ENCODE measurements at regions not wholly inside any gene's neighbourhood (a gene's known extent, or its start where the extent isn't known, plus 50 kb on each side); places are given as distances from the start of the nearest gene placed in this dataset.

GRCh38 chr1:17941431-17942189 is 166.0 kb upstream of the IGSF21 start:
- TF ChIP-seq ZFP3 (CRISPR knock-in tag; IDR thresholded peaks at IDR 0.05) (no peak), ISL1 (CRISPR knock-in tag; IDR thresholded peaks at IDR 0.05) (no peak), GLIS3 (CRISPR knock-in tag; IDR thresholded peaks at IDR 0.05) (no peak), CREB5 (CRISPR knock-in tag; IDR thresholded peaks at IDR 0.05; ENCODE audit: low read depth) (no peak), CSRNP3 (CRISPR knock-in tag; IDR thresholded peaks at IDR 0.05) (no peak), ESRRG (CRISPR knock-in tag; IDR thresholded peaks at IDR 0.05) (no peak), ZFP30 (CRISPR knock-in tag; IDR thresholded peaks at IDR 0.05) (no peak), PPARA (CRISPR knock-in tag; IDR thresholded peaks at IDR 0.05; ENCODE audit: borderline replicate concordance) (no peak), OSR1 (CRISPR knock-in tag; IDR thresholded peaks at IDR 0.05) (no peak), RARB (CRISPR knock-in tag; IDR thresholded peaks at IDR 0.05) (no peak), CSDC2 (CRISPR knock-in tag; IDR thresholded peaks at IDR 0.05) (no peak), ZC3H10 (CRISPR knock-in tag; IDR thresholded peaks at IDR 0.05) (no peak), TSHZ2 (CRISPR knock-in tag; IDR thresholded peaks at IDR 0.05) (no peak), ZNF70 (CRISPR knock-in tag; IDR thresholded peaks at IDR 0.05) (no peak), POU6F1 (CRISPR knock-in tag; IDR thresholded peaks at IDR 0.05; ENCODE audit: borderline replicate concordance, low read depth) (no peak), ARNTL (CRISPR knock-in tag; IDR thresholded peaks at IDR 0.05; ENCODE audit: borderline replicate concordance, low read depth) (no peak)
- no peak for ATAC-seq

- TF ChIP-seq ZFP30 (CRISPR knock-in tag; IDR thresholded peaks at IDR 0.05) (no peak), TOX (CRISPR knock-in tag; IDR thresholded peaks at IDR 0.05; ENCODE audit: borderline replicate concordance) (no peak)
- ATAC-seq = no peak
These were observed 164.1 kb upstream of the IGSF21 start for GRCh38 chr1:17943506-17943905.

- TF ChIP-seq BACH2 (CRISPR knock-in tag; IDR thresholded peaks at IDR 0.05; ENCODE audit: borderline replicate concordance) (no peak), TOX (CRISPR knock-in tag; IDR thresholded peaks at IDR 0.05; ENCODE audit: borderline replicate concordance) (no peak), CREB5 (CRISPR knock-in tag; IDR thresholded peaks at IDR 0.05; ENCODE audit: low read depth) (no peak), ZFP3 (CRISPR knock-in tag; IDR thresholded peaks at IDR 0.05) (no peak), OSR1 (CRISPR knock-in tag; IDR thresholded peaks at IDR 0.05) (no peak), ARNTL (CRISPR knock-in tag; IDR thresholded peaks at IDR 0.05; ENCODE audit: borderline replicate concordance, low read depth) (no peak), PPARA (CRISPR knock-in tag; IDR thresholded peaks at IDR 0.05; ENCODE audit: borderline replicate concordance) (no peak), TCF4 (CRISPR knock-in tag; IDR thresholded peaks at IDR 0.05; ENCODE audit: borderline replicate concordance) (no peak), PATZ1 (CRISPR knock-in tag; IDR thresholded peaks at IDR 0.05; ENCODE audit: borderline replicate concordance) (no peak), SNAI2 (CRISPR knock-in tag; IDR thresholded peaks at IDR 0.05) (no peak), ZNF8 (CRISPR knock-in tag; IDR thresholded peaks at IDR 0.05) (no peak), ZNF565 (CRISPR knock-in tag; conservative IDR thresholded peaks at IDR 0.05; ENCODE audit: low read depth) (no peak), CSDC2 (CRISPR knock-in tag; IDR thresholded peaks at IDR 0.05) (no peak), POU6F1 (CRISPR knock-in tag; IDR thresholded peaks at IDR 0.05; ENCODE audit: borderline replicate concordance, low read depth) (no peak), ZFP30 (CRISPR knock-in tag; IDR thresholded peaks at IDR 0.05) (no peak), ZNF70 (CRISPR knock-in tag; IDR thresholded peaks at IDR 0.05) (no peak), ZC3H10 (CRISPR knock-in tag; IDR thresholded peaks at IDR 0.05) (no peak), CSRNP3 (CRISPR knock-in tag; IDR thresholded peaks at IDR 0.05) (no peak)
- ATAC-seq = no peak
These were observed 163.0 kb upstream of the IGSF21 start for GRCh38 chr1:17944646-17945045.
